ENCODE measurements at regions not wholly inside any gene's neighbourhood (a gene's known extent, or its start where the extent isn't known, plus 50 kb on each side); places are given as distances from the start of the nearest gene placed in this dataset.

- H3K9me3 Mint-ChIP-seq (ENCODE audit: low read depth): no peaks in the 10 kb centered on the region
- H3K4me3 Mint-ChIP-seq: no peak overlapping the region
- no peaks in the 10 kb centered on the region for H3K4me1 Mint-ChIP-seq (ENCODE audit: low read depth)
- H3K27ac Mint-ChIP-seq: no peak overlapping the region
- H3K36me3 Mint-ChIP-seq: no peaks in the 10 kb centered on the region
- H3K27me3 Mint-ChIP-seq: no peaks in the 10 kb centered on the region
These were observed 828.9 kb downstream of the TLR4 start for GRCh38 chr9:118533101-118533500.

- Mint-ChIP-seq H3K27me3 (no peaks in the 10 kb centered on the region), H3K36me3 (no peaks in the 10 kb centered on the region), H3K27ac (no peak overlapping the region), H3K9me3 (ENCODE audit: low read depth) (no peaks in the 10 kb centered on the region), H3K4me3 (no peak overlapping the region), H3K4me1 (ENCODE audit: low read depth) (no peaks in the 10 kb centered on the region)
These were observed 829.6 kb downstream of the TLR4 start for GRCh38 chr9:118533850-118534249.

- Mint-ChIP-seq H3K9me3 (ENCODE audit: low read depth) (no peaks in the 10 kb centered on the region), H3K27me3 (no peaks in the 10 kb centered on the region), H3K4me1 (ENCODE audit: low read depth) (no peaks in the 10 kb centered on the region), H3K27ac (no peak overlapping the region), H3K36me3 (no peaks in the 10 kb centered on the region), H3K4me3 (no peak overlapping the region)
These were observed 832.0 kb downstream of the TLR4 start for GRCh38 chr9:118536153-118536552.

GRCh38 chr9:118538959-118539358 lies 830.3 kb downstream of the BRINP1 start:
- Mint-ChIP-seq H3K4me3 (no peak overlapping the region), H3K9me3 (ENCODE audit: low read depth) (no peaks in the 10 kb centered on the region), H3K4me1 (ENCODE audit: low read depth) (no peaks in the 10 kb centered on the region), H3K36me3 (no peaks in the 10 kb centered on the region), H3K27ac (no peak overlapping the region), H3K27me3 (no peaks in the 10 kb centered on the region)

GRCh38 chr9:118553465-118553864 lies 815.8 kb downstream of the BRINP1 start:
- no peaks in the 10 kb centered on the region for H3K4me1 Mint-ChIP-seq (ENCODE audit: low read depth)
- H3K36me3 Mint-ChIP-seq: no peaks in the 10 kb centered on the region
- H3K27me3 Mint-ChIP-seq: no peaks in the 10 kb centered on the region
- H3K9me3 Mint-ChIP-seq (ENCODE audit: low read depth): peaks cover 19% of the 10 kb centered on the region
- H3K27ac Mint-ChIP-seq: no peak overlapping the region
- no peak overlapping the region for H3K4me3 Mint-ChIP-seq

- no peaks in the 10 kb centered on the region for H3K4me1 Mint-ChIP-seq (ENCODE audit: low read depth)
- no peaks in the 10 kb centered on the region for H3K27me3 Mint-ChIP-seq
- H3K9me3 Mint-ChIP-seq (ENCODE audit: low read depth): peaks cover 15% of the 10 kb centered on the region
- no peak overlapping the region for H3K27ac Mint-ChIP-seq
- no peak overlapping the region for H3K4me3 Mint-ChIP-seq
- no peaks in the 10 kb centered on the region for H3K36me3 Mint-ChIP-seq
These were observed 814.2 kb downstream of the BRINP1 start for GRCh38 chr9:118554987-118555386.

GRCh38 chr9:118558026-118558425 lies 811.2 kb downstream of the BRINP1 start:
- no peaks in the 10 kb centered on the region for H3K36me3 Mint-ChIP-seq
- H3K27me3 Mint-ChIP-seq: no peaks in the 10 kb centered on the region
- H3K4me3 Mint-ChIP-seq: no peak overlapping the region
- no peak overlapping the region for H3K27ac Mint-ChIP-seq
- peaks cover 11% of the 10 kb centered on the region for H3K9me3 Mint-ChIP-seq (ENCODE audit: low read depth)
- H3K4me1 Mint-ChIP-seq (ENCODE audit: low read depth): no peaks in the 10 kb centered on the region

- H3K36me3 Mint-ChIP-seq: no peaks in the 10 kb centered on the region
- no peak overlapping the region for H3K4me3 Mint-ChIP-seq
- no peaks in the 10 kb centered on the region for H3K27me3 Mint-ChIP-seq
- H3K9me3 Mint-ChIP-seq (ENCODE audit: low read depth): peaks cover 11% of the 10 kb centered on the region
- H3K4me1 Mint-ChIP-seq (ENCODE audit: low read depth): no peaks in the 10 kb centered on the region
- H3K27ac Mint-ChIP-seq: no peak overlapping the region
These were observed 810.3 kb downstream of the BRINP1 start for GRCh38 chr9:118558891-118559290.

- Mint-ChIP-seq H3K4me3 (no peak overlapping the region), H3K27ac (no peak overlapping the region), H3K36me3 (no peaks in the 10 kb centered on the region), H3K27me3 (no peaks in the 10 kb centered on the region), H3K4me1 (ENCODE audit: low read depth) (no peaks in the 10 kb centered on the region), H3K9me3 (ENCODE audit: low read depth) (peaks cover 12% of the 10 kb centered on the region)
These were observed 808.2 kb downstream of the BRINP1 start for GRCh38 chr9:118561051-118561450.

- H3K4me1 Mint-ChIP-seq (ENCODE audit: low read depth): no peaks in the 10 kb centered on the region
- no peaks in the 10 kb centered on the region for H3K36me3 Mint-ChIP-seq
- H3K9me3 Mint-ChIP-seq (ENCODE audit: low read depth): peaks cover 3% of the 10 kb centered on the region
- H3K27me3 Mint-ChIP-seq: no peaks in the 10 kb centered on the region
- H3K27ac Mint-ChIP-seq: no peak overlapping the region
- no peak overlapping the region for H3K4me3 Mint-ChIP-seq
These were observed 805.6 kb downstream of the BRINP1 start for GRCh38 chr9:118563677-118564076.

GRCh38 chr9:118567861-118568260 lies 801.4 kb downstream of the BRINP1 start:
- H3K27me3 Mint-ChIP-seq: no peaks in the 10 kb centered on the region
- H3K4me1 Mint-ChIP-seq (ENCODE audit: low read depth): no peaks in the 10 kb centered on the region
- H3K4me3 Mint-ChIP-seq: no peak overlapping the region

GRCh38 chr9:118568704-118569103 lies 800.5 kb downstream of the BRINP1 start:
- Mint-ChIP-seq H3K27ac (no peak overlapping the region), H3K27me3 (no peaks in the 10 kb centered on the region), H3K36me3 (no peaks in the 10 kb centered on the region), H3K9me3 (ENCODE audit: low read depth) (peaks cover 3% of the 10 kb centered on the region), H3K4me1 (ENCODE audit: low read depth) (no peaks in the 10 kb centered on the region), H3K4me3 (no peak overlapping the region)

More at GRCh38 chr9:118567861-118568260, 801.4 kb downstream of the BRINP1 start:
- no peaks in the 10 kb centered on the region for H3K36me3 Mint-ChIP-seq
- no peak overlapping the region for H3K27ac Mint-ChIP-seq
- H3K9me3 Mint-ChIP-seq (ENCODE audit: low read depth): peaks cover 3% of the 10 kb centered on the region

- Mint-ChIP-seq H3K36me3 (no peaks in the 10 kb centered on the region), H3K4me1 (ENCODE audit: low read depth) (no peaks in the 10 kb centered on the region), H3K9me3 (ENCODE audit: low read depth) (peaks cover 3% of the 10 kb centered on the region), H3K27me3 (no peaks in the 10 kb centered on the region), H3K4me3 (no peak overlapping the region), H3K27ac (no peak overlapping the region)
These were observed 800.1 kb downstream of the BRINP1 start for GRCh38 chr9:118569148-118569547.

GRCh38 chr9:118570066-118570465 lies 799.2 kb downstream of the BRINP1 start:
- no peak overlapping the region for H3K27ac Mint-ChIP-seq
- H3K36me3 Mint-ChIP-seq: no peaks in the 10 kb centered on the region
- H3K4me1 Mint-ChIP-seq (ENCODE audit: low read depth): no peaks in the 10 kb centered on the region
- H3K9me3 Mint-ChIP-seq (ENCODE audit: low read depth): peaks cover 6% of the 10 kb centered on the region
- no peak overlapping the region for H3K4me3 Mint-ChIP-seq
- H3K27me3 Mint-ChIP-seq: no peaks in the 10 kb centered on the region

- Mint-ChIP-seq H3K9me3 (ENCODE audit: low read depth) (peaks cover 15% of the 10 kb centered on the region), H3K27ac (no peak overlapping the region), H3K36me3 (no peaks in the 10 kb centered on the region), H3K4me3 (no peak overlapping the region), H3K4me1 (ENCODE audit: low read depth) (no peaks in the 10 kb centered on the region), H3K27me3 (no peaks in the 10 kb centered on the region)
These were observed 793.7 kb downstream of the BRINP1 start for GRCh38 chr9:118575341-118576070.

GRCh38 chr9:118577121-118577520 lies 792.1 kb downstream of the BRINP1 start:
- H3K36me3 Mint-ChIP-seq: no peaks in the 10 kb centered on the region
- no peaks in the 10 kb centered on the region for H3K27me3 Mint-ChIP-seq
- no peak overlapping the region for H3K4me3 Mint-ChIP-seq
- no peak overlapping the region for H3K27ac Mint-ChIP-seq
- no peaks in the 10 kb centered on the region for H3K4me1 Mint-ChIP-seq (ENCODE audit: low read depth)
- peaks cover 15% of the 10 kb centered on the region for H3K9me3 Mint-ChIP-seq (ENCODE audit: low read depth)
